Common myeloid progenitor, CD34-positive (primary cell): ENCODE measurements at regions not wholly inside any gene's neighbourhood (a gene's known extent, or its start where the extent isn't known, plus 50 kb on each side); places are given as distances from the start of the nearest gene placed in this dataset.
"Not testable (repeated sequence)": the region's sequence is repeated elsewhere in the genome, so short reads cannot be mapped to it uniquely, and the experiment has no call there.

ENCODE experiments used
- CTCF ChIA-PET: fragments of 350-600 bp; sonication (Branson Sonifier 250); formaldehyde crosslinking; loops from one replicate; lab custom pipeline; 2021; ENCODE audit warnings: antibody characterized with exemption; lab: Charles Lee
- POLR2A ChIA-PET: fragments of 350-600 bp; sonication (Branson Sonifier 250); formaldehyde crosslinking; loops from one replicate; lab custom pipeline; 2021; ENCODE audit warnings: antibody characterized with exemption; lab: Charles Lee
- DNase-seq, 3 donors: peaks; one replicate each; pipeline versions ENCODE4 v3.0.0 to v3.0.0-alpha.2; 2013
- H3K27ac ChIP-seq, 2 experiments: 1 replicate in 1 of 2; 2 replicates in 1 of 2; pipeline ENCODE4 v1.7.0; 2013; ENCODE audit warnings: inconsistent platforms in 2 of 2, low read length in 2 of 2, mild to moderate bottlenecking in 2 of 2, low read depth in 1 of 2, moderate library complexity in 1 of 2; ENCODE audit not compliant: severe bottlenecking in 2 of 2, insufficient read depth in 1 of 2, poor library complexity in 1 of 2
- H3K27me3 ChIP-seq, 5 experiments: replicated peaks in 2 of 5; 1 replicate in 3 of 5; 2 replicates in 2 of 5; pipeline versions ENCODE4 v1.6.1 to v1.7.0; 2013; ENCODE audit warnings: low read length in 4 of 5, mild to moderate bottlenecking in 2 of 5, moderate library complexity in 2 of 5, inconsistent platforms in 1 of 5; ENCODE audit not compliant: insufficient read depth in 5 of 5, control insufficient read depth in 4 of 5
- H3K36me3 ChIP-seq, 4 experiments: 1 replicate in 2 of 4; 2 replicates in 2 of 4; pipeline versions ENCODE4 v1.6.1 to v1.7.0; 2013; ENCODE audit warnings: low read length in 3 of 4, control low read depth in 1 of 4, mild to moderate bottlenecking in 1 of 4; ENCODE audit not compliant: control insufficient read depth in 4 of 4, insufficient read depth in 4 of 4
- H3K4me1 ChIP-seq, 4 experiments: 1 replicate in 3 of 4; 2 replicates in 1 of 4; pipeline versions ENCODE4 v1.6.1 to v1.7.1; 2013; ENCODE audit warnings: low read length in 3 of 4, mild to moderate bottlenecking in 3 of 4, control low read depth in 1 of 4, inconsistent platforms in 1 of 4, moderate library complexity in 1 of 4; ENCODE audit not compliant: control insufficient read depth in 4 of 4, insufficient read depth in 4 of 4; ENCODE audit errors: control extremely low read depth in 1 of 4
- H3K4me3 ChIP-seq, 7 experiments: 1 replicate in 4 of 7; 2 replicates in 3 of 7; pipeline versions ENCODE4 v1.5.1 to v1.7.0; 2013; ENCODE audit warnings: mild to moderate bottlenecking in 7 of 7, low read length in 6 of 7, moderate library complexity in 6 of 7, inconsistent platforms in 2 of 7, low read depth in 2 of 7, control low read depth in 1 of 7; ENCODE audit not compliant: insufficient read depth in 4 of 7, control insufficient read depth in 1 of 7; ENCODE audit errors: extremely low read depth in 1 of 7
- H3K9me3 ChIP-seq, 5 experiments: 1 replicate in 4 of 5; 2 replicates in 1 of 5; pipeline versions ENCODE4 v1.6.1 to v1.7.1; 2013; ENCODE audit warnings: low read length in 4 of 5, mild to moderate bottlenecking in 2 of 5, inconsistent platforms in 1 of 5, low read depth in 1 of 5, moderate library complexity in 1 of 5; ENCODE audit not compliant: control insufficient read depth in 4 of 5, insufficient read depth in 2 of 5; ENCODE audit errors: control extremely low read depth in 1 of 5
- WGBS: methylation state at CpG from one replicate; pipeline ENCODE4 v1.1.5; 2013; ENCODE audit not compliant: insufficient coverage; 5-methylcytosine and 5-hydroxymethylcytosine counted together

DNA sequence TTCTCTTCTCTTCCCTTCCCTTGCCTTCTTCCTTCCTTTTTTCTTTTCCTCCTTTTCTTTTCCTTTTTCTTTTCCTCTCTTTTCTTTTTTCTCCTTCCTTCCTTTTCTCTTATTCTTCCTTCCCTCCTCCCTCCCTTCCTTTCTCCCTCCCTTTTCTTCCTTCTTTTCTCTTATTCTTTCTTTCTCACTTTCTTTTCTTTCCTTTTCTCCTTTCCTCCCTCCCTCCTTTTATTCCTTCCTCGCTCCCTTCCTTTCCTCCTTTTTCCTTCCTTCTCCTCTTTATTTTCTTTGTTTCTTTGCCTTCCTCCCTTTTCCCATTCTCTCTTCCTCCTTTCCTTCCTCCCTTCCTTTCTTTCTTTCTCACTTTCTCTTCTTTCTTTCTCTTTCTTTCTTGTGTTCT lies 146.1 kb downstream of the ZNF92 start:
- CTCF ChIA-PET, H3K4me1 ChIP-seq, POLR2A ChIA-PET, H3K27me3 ChIP-seq, H3K4me3 ChIP-seq, H3K9me3 ChIP-seq, H3K36me3 ChIP-seq, DNase-seq, H3K27ac ChIP-seq: not testable (repeated sequence)
- no CpG with 5 or more reads among the region's 1 CpG for WGBS

- H3K27me3 ChIP-seq, H3K4me1 ChIP-seq, H3K4me3 ChIP-seq, H3K27ac ChIP-seq, DNase-seq, H3K36me3 ChIP-seq, CTCF ChIA-PET, H3K9me3 ChIP-seq, POLR2A ChIA-PET: not testable (repeated sequence)
- no CpG with 5 or more reads among the region's 5 CpGs for WGBS
Measured at GRCh38 chr7:65545465-65546161, 172.0 kb downstream of the ZNF92 start.

- H3K4me3 ChIP-seq, H3K36me3 ChIP-seq, H3K4me1 ChIP-seq, DNase-seq, H3K9me3 ChIP-seq, H3K27ac ChIP-seq, POLR2A ChIA-PET, H3K27me3 ChIP-seq, CTCF ChIA-PET: not testable (repeated sequence)
- no CpG with 5 or more reads among the region's 2 CpGs for WGBS
Measured at GRCh38 chr7:65549589-65550443, 176.2 kb downstream of the ZNF92 start.

DNA sequence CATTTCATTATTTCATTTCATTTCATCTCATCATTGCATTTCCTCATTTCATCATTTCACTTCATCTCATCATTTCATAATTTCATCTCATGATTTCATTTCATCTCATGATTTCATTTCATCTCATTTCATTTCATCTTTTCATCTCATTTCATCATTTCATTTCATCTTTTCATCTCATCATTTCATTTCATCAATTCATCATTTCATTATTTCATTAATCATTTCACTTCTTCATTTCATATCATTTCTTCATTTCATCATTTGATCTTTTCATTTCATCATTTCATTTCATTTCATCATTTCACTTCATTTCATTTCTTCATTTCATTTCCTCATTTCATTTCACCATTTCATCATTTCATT lies 176.8 kb downstream of the ZNF92 start:
- H3K9me3 ChIP-seq, DNase-seq, H3K27ac ChIP-seq, H3K27me3 ChIP-seq, H3K4me1 ChIP-seq, POLR2A ChIA-PET, H3K4me3 ChIP-seq, CTCF ChIA-PET, H3K36me3 ChIP-seq: not testable (repeated sequence)

- CTCF ChIA-PET, DNase-seq, H3K4me3 ChIP-seq, H3K4me1 ChIP-seq, H3K27ac ChIP-seq, H3K9me3 ChIP-seq, H3K27me3 ChIP-seq, POLR2A ChIA-PET, H3K36me3 ChIP-seq: not testable (repeated sequence)
- no CpG with 5 or more reads among the region's 1 CpG for WGBS
Measured at GRCh38 chr7:65551042-65551441, 177.4 kb downstream of the ZNF92 start.

DNA sequence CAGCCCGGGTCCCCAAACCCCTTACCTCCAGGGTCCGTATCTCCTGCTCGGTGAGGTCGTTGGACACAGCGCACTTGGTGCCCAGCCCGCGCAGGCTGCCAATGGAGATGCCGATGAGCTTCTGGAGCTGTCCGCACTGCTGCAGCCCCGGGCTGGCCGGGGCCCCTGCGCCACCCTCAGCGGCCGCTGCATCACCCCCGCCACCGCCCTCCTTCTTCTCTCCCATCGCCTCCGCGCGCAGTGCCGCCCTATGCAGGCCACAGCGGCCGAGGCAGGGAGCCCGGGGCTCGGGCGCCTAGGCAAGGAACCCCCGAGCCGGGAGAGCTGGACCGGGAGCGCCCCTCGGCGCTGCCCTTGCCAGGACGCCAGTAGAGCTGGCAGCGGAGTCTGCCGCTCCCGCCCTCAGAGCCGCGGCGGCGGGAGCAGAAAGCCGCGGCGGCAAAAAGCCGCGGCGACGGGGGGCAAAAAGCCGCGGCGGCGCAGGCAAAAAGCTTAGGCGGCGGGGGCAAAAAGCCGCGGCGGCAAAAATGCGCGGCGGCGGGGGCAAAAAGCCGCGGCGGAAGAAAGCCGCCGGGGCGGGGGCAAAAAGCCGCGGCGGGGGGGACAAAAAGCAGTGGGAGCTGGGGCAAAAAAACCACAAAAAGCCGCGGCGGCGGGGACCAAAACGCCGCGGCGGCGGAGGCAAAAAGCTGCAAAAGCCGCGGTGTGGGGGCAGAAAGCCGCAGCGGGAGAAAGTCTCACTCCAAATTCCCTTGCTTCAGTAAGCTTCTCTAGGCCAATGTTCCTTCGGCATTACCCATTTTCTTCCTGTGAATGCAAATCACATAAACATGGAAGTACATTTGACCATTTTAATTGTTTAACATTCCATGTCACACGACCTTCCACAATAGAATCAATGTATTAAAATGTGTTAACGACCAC lies 181.2 kb downstream of the ZNF92 start:
- H3K27me3 ChIP-seq, DNase-seq, CTCF ChIA-PET, H3K36me3 ChIP-seq, H3K4me1 ChIP-seq, H3K27ac ChIP-seq, POLR2A ChIA-PET, H3K9me3 ChIP-seq, H3K4me3 ChIP-seq: not testable (repeated sequence)
- no CpG with 5 or more reads among the region's 85 CpGs for WGBS

DNA sequence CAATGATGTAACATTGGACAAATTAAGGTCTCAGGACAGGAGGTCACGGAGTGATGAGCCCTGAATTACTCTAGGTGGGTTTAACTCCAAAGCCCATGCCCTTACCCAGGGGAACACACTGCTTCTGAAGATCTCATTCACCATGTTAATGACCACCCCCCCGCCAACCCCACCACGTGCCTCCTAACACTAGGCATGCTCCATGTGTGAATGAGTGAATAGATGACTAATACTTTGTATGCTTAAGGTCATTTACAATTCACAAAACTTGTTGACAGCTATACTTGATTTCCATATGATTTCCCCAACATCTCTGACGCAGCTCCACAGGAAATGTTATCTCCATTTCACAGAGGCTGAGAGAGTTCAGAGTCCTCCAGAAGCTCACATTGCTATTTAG lies 184.9 kb downstream of the ZNF92 start:
- POLR2A ChIA-PET, H3K36me3 ChIP-seq, CTCF ChIA-PET, H3K4me3 ChIP-seq, H3K9me3 ChIP-seq, H3K27me3 ChIP-seq, H3K27ac ChIP-seq, H3K4me1 ChIP-seq: not testable (repeated sequence)
- no CpG with 5 or more reads among the region's 4 CpGs for WGBS
- peak in 1 of 3 donors; percentile 1 for DNase-seq
